ENCODE measurements at regions not wholly inside any gene's neighbourhood (a gene's known extent, or its start where the extent isn't known, plus 50 kb on each side); places are given as distances from the start of the nearest gene placed in this dataset.

DNA sequence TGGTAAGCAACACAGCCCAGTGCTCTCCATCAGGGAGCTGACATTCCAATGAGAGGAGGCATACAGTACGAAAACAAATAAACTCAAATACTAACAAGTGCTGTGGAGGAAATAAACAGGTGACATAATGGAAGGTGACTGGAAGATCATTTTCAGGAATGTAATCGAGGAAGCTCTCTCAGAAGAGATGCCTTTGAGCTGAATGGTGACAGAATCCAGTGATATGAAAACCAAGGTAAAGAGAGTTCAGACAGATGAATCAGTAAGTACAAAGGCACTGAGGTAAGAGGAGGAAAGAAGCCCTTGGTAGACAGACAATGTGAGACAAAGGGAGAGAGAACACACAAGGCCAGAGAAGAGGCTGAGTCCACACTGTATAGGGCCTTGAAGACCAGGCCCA, 252.1 kb downstream of the LRATD1 start:
- Histone ChIP-seq H3K4me3 (ENCODE audit: low read depth in 2 of 2, low read length in 1 of 2) (no peak overlapping the region), H3K36me3 (replicated peaks in 1 of 2; ENCODE audit: control insufficient read depth in 1 of 2, insufficient read depth in 2 of 2, low read length in 1 of 2) (no peaks in the 10 kb centered on the region), H2AFZ (ENCODE audit: low read depth) (no peak overlapping the region), H3K4me1 (ENCODE audit: control insufficient read depth in 1 of 2, insufficient read depth in 2 of 2, low read depth in 1 of 2, low read length in 1 of 2) (no peaks in the 10 kb centered on the region), H3K27me3 (ENCODE audit: insufficient read depth) (no peaks in the 10 kb centered on the region), H3K4me2 (no peak overlapping the region), H4K20me1 (ENCODE audit: insufficient read depth) (no peaks in the 10 kb centered on the region), H3F3A (replicated peaks; ENCODE audit: insufficient read depth) (no peaks in the 10 kb centered on the region), H3K9me3 (no peaks in the 10 kb centered on the region), H3K27ac (ENCODE audit: low read depth in 2 of 2, low read length in 1 of 2) (no peak overlapping the region), H3K9me2 (no peaks in the 10 kb centered on the region), H3K79me2 (ENCODE audit: insufficient read depth) (no peaks in the 10 kb centered on the region), H3K9ac (no peak overlapping the region)
- TF ChIP-seq YY1 (IDR thresholded peaks at IDR 0.05; ENCODE audit: low read depth) = no peak
- no peak for TF ChIP-seq TAF1 (IDR thresholded peaks at IDR 0.05; ENCODE audit: borderline replicate concordance, low read depth, low read length)
- TF ChIP-seq ELF1 (IDR thresholded peaks at IDR 0.05) = no peak
- TF ChIP-seq MXI1 (IDR thresholded peaks at IDR 0.05; ENCODE audit: low read depth, low read length) = no peak
- TF ChIP-seq PBX3 (IDR thresholded peaks at IDR 0.05) = no peak
- TF ChIP-seq CHD2 (IDR thresholded peaks at IDR 0.05; ENCODE audit: low read length, partially characterized antibody) = no peak
- no peak for TF ChIP-seq TCF12 (IDR thresholded peaks at IDR 0.05)
- no peak for TF ChIP-seq SIN3A (IDR thresholded peaks at IDR 0.05; ENCODE audit: borderline replicate concordance, low read depth, low read length)
- TF ChIP-seq RAD21 (IDR thresholded peaks at IDR 0.05; ENCODE audit: low read length) = no peak
- TF ChIP-seq, protein P1, sequence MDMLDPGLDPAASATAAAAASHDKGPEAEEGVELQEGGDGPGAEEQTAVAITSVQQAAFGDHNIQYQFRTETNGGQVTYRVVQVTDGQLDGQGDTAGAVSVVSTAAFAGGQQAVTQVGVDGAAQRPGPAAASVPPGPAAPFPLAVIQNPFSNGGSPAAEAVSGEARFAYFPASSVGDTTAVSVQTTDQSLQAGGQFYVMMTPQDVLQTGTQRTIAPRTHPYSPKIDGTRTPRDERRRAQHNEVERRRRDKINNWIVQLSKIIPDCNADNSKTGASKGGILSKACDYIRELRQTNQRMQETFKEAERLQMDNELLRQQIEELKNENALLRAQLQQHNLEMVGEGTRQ (IDR thresholded peaks at IDR 0.05; ENCODE audit: borderline replicate concordance, low read depth, low read length) = no peak
- no peak for TF ChIP-seq RXRA (IDR thresholded peaks at IDR 0.05; ENCODE audit: borderline replicate concordance, low read depth)
- WGBS (ENCODE audit: low lambda C conversion rate) = 14% methylated on average over 2 of the region's 2 CpGs
- POLR2A ChIA-PET = no interaction called here
- CTCF ChIA-PET = no interaction called here
- DNase-seq = no peak

DNA sequence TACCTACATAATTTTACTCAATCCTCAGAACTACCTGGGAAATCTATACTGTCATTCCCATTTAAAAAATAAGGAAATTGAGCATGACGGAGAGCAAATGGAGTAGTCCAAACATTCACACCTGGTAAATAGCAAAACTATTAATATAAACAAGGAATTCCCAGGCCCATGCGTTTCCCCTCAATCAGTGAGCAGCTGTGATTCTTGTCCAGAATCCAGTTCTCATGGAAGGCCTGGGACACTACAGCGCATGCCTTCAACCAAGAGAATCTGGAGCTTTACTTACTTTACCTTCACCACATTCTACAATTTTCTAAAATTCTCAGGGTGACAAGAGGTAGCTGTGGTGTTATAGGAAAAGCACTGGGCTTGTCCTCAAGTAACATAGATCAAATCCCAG, 259.0 kb downstream of the LRATD1 start:
- Histone ChIP-seq H3K9ac (no peak overlapping the region), H3K9me2 (no peaks in the 10 kb centered on the region), H3K27me3 (ENCODE audit: insufficient read depth) (no peaks in the 10 kb centered on the region), H3K36me3 (replicated peaks in 1 of 2; ENCODE audit: control insufficient read depth in 1 of 2, insufficient read depth in 2 of 2, low read length in 1 of 2) (no peaks in the 10 kb centered on the region), H3K4me1 (ENCODE audit: control insufficient read depth in 1 of 2, insufficient read depth in 2 of 2, low read depth in 1 of 2, low read length in 1 of 2) (no peaks in the 10 kb centered on the region), H3K4me3 (ENCODE audit: low read depth in 2 of 2, low read length in 1 of 2) (no peak overlapping the region), H2AFZ (ENCODE audit: low read depth) (no peak overlapping the region), H3K4me2 (no peak overlapping the region), H3F3A (replicated peaks; ENCODE audit: insufficient read depth) (no peaks in the 10 kb centered on the region), H3K27ac (ENCODE audit: low read depth in 2 of 2, low read length in 1 of 2) (no peak overlapping the region), H3K9me3 (peaks cover 5% of the 10 kb centered on the region; the same call in 1 of the 2 replicates), H3K79me2 (ENCODE audit: insufficient read depth) (no peaks in the 10 kb centered on the region), H4K20me1 (ENCODE audit: insufficient read depth) (no peaks in the 10 kb centered on the region)
- CTCF ChIA-PET = interaction anchor here (1.2 to 2.4 kb wide), 3 partner anchors 12 to 696 kb away, joined by 3 to 14 read pairs (median 5); no protein-coding TSS in a partner anchor
- no peak for DNase-seq
- TF ChIP-seq RCOR1 (IDR thresholded peaks at IDR 0.05; ENCODE audit: low read length) (no peak), GATA2 (CRISPR knock-in tag; IDR thresholded peaks at IDR 0.05) (no peak), CHD2 (IDR thresholded peaks at IDR 0.05; ENCODE audit: low read length, partially characterized antibody) (no peak), FOXJ3 (CRISPR knock-in tag; IDR thresholded peaks at IDR 0.05) (no peak), SMC3 (IDR thresholded peaks at IDR 0.05; ENCODE audit: low read depth, low read length) (no peak), YY1 (IDR thresholded peaks at IDR 0.05; ENCODE audit: low read depth) (no peak), TAF1 (IDR thresholded peaks at IDR 0.05; ENCODE audit: borderline replicate concordance, low read depth, low read length) (no peak), USF1 (IDR thresholded peaks at IDR 0.05; ENCODE audit: borderline replicate concordance, low read depth) (no peak), SIN3A (IDR thresholded peaks at IDR 0.05; ENCODE audit: borderline replicate concordance, low read depth, low read length) (no peak), ZBTB33 (IDR thresholded peaks at IDR 0.05; ENCODE audit: borderline replicate concordance, low read depth) (no peak), MEF2A (IDR thresholded peaks at IDR 0.05; ENCODE audit: borderline replicate concordance, low read depth) (no peak), JUND (IDR thresholded peaks at IDR 0.05) (no peak), EZH2phosphoT487 (IDR thresholded peaks at IDR 0.05; ENCODE audit: borderline replicate concordance, low read depth) (no peak), MXI1 (IDR thresholded peaks at IDR 0.05; ENCODE audit: low read depth, low read length) (no peak), NFIC (IDR thresholded peaks at IDR 0.05; ENCODE audit: borderline replicate concordance) (no peak)
- TF ChIP-seq, protein P1 (IDR thresholded peaks at IDR 0.05; ENCODE audit: borderline replicate concordance, low read depth, low read length) = no peak
- WGBS (ENCODE audit: low lambda C conversion rate) = 46% methylated on average over 3 of the region's 3 CpGs
- POLR2A ChIA-PET = no interaction called here

Data from SK-N-SH (cell line).